HG03097 (cell line): ENCODE measurements at regions not wholly inside any gene's neighbourhood (a gene's known extent, or its start where the extent isn't known, plus 50 kb on each side); places are given as distances from the start of the nearest gene placed in this dataset.

ENCODE experiments used
- ATAC-seq: cut with Tn5 transposase; IDR thresholded peaks from one replicate; pipeline ENCODE4 v1.9.1; 2021; ENCODE audit not compliant: unreplicated experiment, low FRiP score

DNA sequence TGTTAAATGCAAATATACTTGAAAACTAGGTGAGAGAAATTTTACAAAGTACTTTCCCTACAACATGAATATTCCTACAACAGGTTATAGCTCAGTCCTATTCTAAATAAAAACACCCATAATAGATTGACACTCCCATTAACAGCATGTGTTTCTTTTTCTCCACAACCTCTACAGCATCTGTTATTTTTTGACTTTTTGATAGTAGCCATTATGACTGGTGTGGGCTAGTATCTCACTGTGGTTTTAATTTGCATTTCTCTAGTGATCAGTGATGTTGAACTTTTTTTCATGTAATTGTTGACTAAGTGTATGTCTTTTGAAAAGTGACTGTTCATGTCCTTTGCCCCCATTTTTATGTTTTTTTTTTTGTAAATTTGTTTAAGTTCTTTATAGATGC lies 1506.1 kb upstream of the CDH9 start:
- no peak for ATAC-seq

DNA sequence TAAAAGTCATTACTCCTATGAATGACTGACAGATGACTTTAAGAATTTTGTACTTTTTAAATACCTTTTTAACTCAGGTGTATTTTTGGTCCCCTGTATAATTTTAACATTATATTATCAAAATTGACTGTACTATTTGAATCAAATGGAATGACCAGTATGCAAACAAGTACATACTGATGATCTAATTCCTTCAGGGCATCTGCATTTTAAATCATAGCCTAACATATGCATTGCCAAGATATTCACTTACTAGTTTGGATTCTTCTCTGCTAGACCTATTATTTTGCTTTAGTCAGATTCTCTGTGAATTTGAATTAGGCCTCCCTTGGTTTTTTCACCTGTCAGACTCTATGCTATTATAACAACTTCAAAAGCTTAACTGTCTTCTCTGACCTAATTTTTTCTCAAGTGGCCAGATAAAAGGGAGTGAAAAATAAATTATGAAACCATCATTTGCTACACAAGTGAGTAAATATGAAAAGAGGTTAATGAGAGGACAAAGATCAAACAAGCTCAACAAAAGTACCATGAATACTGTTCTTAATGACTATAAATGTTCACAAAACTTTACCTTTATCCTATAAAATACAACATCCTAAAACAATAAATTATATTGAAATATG lies 1505.2 kb upstream of the CDH9 start:
- ATAC-seq = no peak

DNA sequence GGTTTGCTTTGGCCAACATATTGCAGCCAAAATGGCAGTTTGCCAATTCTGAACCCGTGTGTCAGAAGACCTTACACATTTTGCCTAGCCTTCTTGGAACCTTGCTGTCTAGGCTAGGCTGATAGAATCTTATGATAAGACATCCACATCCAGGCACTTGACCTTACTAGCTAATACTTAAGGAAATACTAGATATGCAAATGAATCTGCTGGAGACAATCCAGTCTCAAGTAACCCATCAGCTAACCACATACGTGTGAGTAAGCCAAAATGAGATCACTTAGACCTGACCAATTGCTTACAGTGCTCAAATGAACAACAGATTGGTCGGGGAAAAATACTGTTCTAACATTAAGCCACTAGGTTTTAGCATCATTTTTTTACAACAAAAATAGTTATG lies 1504.6 kb upstream of the CDH9 start:
- no peak for ATAC-seq

DNA sequence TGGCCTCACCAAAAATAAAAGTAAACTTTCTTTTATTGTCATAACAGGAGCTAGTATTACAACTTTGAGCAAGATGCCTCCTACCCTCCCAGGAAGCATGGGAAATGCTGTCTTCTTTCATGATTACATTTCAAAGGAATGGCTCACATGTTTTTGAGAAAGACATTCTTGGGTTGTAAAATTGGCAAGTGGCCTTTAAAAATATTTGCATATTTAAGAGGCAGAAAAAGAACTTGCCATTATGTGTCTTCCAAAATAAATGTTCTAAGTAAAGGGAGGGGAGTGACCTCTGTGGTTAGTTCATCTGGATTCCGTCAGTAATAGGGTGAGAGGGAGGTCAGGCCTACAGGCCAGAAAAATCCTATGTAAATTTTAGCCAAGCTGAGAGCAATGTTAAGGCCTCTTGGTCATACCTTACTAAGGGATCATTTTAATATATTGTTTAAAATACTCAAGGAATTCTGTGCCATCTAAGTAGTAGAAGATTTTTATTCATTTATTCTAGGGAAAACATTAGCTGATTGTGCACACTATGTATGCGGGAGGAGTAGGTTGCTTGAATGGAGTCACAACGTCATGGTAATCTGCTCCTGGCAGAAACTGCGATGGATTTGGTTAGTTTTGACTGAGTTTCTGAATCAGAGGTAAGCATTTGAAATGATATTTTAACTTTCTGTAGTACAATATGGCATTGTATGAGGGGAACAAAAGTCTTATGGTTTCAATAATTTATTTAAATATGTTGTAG lies 1485.7 kb upstream of the CDH9 start:
- no peak for ATAC-seq

DNA sequence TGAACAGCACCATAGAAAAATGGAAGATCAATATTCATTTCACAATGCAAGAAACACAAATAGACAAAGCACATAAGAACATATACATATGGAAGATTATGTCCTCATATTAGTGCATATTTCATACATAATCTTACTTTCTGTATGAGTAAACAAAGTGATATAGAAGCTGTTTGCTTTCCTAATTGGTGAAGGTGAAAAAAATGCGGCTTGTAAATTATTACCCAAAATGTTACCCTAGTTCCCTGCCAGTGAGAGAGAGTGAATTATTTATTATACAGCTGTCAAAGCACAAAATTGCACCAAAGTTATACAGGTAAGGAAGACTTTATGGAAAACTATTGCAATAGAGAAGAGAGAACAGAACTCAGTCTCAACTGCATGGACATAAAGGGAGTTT lies 1485.0 kb upstream of the CDH9 start:
- ATAC-seq = no peak

DNA sequence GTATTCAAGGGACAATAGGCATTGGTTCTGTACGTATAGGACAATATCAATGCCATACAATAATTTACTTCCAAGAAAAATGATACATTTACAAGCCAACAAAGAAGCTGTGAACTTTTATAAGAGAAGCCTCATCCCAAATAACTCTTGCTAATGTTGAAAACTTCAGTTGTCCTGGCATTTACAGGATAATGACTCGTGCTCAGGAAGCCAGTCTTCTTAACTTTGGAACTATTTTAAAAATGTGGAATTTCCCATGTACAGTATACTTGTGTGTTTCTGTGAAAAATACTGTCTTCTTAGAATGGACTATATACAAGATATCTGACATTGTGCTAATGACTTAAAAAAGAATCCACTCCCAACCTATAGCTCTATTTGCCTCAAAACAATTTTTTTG lies 1479.3 kb upstream of the CDH9 start:
- ATAC-seq = no peak

DNA sequence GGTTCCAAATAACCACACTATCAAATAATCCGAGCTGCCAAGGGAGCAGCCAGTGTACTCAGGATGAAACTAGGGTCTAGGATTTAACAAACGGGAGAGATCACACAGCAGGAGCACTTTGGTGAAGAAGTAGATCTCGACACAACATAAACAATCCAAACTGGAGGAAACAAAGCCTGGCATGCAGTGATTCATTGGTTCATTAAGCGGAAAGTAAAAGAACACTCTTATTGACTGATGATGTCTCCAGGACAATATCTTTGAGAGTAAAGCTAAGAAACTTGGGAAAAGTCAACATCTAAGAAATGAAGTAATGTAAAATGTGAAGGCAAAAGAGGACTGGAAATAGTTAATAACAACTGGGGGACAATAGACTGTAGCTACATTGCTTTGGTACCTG lies 1478.3 kb upstream of the CDH9 start:
- ATAC-seq = no peak

DNA sequence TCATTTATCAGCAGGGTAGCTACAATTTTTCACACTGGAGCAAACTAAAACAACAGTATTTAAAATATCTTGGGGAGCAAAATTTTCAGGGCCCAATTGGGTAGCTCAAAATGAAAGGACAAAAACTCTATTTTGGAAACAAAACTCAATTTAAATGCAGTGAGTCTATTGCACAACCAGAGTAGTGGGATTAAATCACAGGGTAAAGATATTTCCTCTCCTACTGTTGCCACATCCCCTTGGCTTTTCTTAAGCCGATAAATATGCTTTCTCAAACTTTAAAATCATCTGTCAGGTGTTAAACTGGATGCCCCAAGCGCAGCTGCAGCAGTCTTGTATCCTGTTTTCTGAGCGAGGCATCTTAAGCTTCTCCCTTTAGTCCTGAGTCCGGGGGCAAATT lies 1474.3 kb upstream of the CDH9 start:
- ATAC-seq = no peak

DNA sequence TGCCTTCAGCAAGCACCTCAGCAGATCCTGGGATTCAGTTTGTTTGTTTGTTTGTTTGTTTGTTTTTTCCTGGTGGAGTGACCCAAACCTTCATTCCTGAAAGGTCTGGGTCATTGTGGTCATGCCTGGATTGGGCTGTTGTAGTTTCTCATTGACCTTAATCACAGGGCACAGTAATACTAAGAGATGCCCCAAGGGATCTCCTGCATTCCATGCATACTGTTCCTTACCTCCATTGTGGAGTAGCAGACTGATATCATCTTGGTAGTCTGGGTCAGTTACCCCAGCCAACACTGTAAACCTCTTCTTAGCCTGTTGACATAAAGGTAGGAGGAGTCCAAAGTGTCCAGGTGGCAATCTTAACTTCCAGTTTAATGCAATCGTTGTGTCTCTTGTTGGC lies 1466.7 kb upstream of the CDH9 start:
- ATAC-seq = no peak

DNA sequence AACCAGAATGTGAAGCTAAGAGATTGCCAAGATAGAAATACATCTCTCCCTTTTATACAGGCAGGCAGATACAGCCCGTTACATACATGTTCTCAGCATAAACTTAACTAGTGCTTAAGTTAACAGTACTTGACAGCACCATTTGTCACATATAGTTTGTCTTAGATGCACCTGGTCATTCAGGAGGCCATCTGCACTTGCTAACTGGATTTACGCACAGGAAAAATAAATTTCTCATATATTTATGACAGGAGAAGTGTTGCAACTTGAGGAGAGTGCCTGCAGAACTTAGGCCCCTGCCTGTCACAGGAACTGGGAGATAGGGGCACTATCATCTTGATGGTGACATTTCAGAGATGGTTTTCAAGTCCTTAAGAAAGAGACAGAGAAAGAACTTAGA lies 1462.1 kb upstream of the CDH9 start:
- no peak for ATAC-seq

DNA sequence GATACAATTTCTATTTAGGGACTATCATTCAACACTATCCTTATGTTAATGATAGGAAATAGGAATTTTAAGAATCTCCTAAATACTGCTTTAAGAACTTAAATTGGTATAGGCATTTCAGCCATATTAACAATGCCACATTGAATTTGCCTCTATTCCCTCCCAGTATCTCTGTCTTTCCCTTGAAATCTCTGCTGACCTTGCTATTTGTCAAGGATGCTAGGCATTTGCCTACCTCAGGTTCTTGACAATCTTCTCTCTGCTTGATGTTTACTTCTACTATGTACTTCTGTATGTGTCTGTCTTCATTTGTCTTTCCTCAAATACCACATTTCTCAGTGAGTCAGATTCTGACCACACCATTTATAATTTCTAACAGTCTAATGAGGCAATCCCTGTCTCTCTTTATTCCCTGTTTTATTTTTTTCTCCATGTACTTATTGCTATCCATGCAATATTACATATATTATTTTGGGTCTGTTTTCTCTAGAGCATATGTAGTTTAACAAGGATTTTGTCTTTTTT lies 1461.4 kb upstream of the CDH9 start:
- no peak for ATAC-seq

DNA sequence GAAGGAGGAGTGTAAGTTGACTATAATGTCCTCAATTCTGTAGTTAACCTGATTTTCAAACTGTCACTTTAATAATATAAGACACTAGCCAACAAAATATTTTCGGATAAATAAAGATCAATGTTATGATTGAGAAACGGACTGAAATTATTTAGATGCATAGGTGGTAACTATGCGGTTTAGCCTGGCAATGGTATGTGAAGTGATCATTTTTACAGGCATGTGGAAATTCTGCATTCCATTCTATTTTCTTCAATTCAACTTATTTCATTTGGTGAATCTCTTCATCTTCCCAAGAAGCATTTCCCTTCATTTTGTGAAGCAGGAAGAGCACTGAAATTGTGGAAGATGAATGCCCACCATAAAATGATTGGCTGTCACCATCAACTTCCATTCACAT lies 1457.5 kb upstream of the CDH9 start:
- no peak for ATAC-seq

DNA sequence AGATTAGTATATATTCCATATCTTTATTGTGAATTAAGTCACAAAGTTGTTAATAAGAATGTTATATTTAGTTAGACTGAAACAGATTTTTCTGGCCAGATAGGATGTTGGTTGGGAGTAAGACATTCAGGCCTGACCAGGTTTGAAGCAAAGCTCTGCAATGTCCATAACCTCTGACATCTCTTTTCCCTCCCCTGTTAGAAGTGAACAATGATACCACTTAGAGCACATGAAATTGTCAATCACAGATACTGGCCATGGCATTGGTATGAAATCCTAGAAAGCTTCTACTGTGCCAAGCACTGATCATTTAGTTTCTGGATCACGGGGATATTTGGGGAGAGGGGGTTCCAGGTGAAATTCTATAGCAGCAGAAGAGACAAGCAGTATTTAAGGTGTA lies 1455.1 kb upstream of the CDH9 start:
- no peak for ATAC-seq

DNA sequence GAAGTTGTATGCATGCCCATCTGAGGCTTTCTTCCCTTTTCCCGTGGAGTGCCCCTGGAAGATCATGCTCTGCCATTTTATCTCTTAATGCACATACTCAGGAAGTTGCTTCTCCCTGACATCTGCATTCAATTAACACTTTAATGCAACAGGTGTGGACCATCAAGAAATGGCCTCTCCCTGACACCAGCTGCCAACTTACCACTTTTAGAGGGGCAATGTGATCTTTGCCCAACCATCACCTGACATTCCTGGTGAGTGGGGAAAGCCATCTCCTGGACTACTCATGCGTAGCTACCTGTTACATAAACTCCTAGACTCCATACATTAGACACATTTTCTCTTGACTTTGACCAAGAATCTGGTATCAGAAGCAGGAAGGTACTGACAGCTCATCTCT lies 1450.4 kb upstream of the CDH9 start:
- ATAC-seq = no peak

DNA sequence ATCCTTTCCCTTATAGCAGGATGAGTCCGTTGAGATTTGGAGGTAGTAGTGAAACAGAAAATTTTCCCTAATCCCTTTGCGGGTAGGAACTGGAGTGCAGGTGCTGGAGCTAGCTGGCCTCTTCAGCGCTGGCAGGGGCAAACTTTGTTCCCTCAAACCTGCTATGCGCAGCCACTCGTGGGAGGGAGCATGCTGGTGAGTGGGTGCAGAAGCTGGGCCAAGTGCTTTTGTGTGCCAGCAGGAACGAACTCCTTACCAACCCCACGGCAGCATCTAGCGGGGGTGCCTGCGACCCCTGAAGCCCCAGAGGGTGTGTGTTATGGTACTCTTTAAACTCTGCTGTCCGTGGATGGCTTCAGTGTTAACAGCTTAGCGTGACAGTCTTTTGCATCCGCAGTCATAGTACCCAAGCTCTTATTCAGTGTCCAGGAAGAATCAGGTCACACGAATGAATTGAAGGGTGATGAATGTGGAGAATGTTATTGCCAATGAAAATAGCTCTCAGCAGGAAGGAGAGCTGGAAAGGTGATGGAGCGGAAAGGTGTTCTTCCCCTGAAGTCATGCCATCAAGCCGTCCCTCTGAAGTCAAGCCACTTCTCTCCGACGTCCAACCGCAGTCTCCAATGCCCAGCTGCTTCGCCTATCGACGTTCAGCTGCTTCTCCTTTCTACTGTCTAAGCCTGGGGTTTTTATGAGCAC lies 1445.1 kb upstream of the CDH9 start:
- ATAC-seq = no peak

DNA sequence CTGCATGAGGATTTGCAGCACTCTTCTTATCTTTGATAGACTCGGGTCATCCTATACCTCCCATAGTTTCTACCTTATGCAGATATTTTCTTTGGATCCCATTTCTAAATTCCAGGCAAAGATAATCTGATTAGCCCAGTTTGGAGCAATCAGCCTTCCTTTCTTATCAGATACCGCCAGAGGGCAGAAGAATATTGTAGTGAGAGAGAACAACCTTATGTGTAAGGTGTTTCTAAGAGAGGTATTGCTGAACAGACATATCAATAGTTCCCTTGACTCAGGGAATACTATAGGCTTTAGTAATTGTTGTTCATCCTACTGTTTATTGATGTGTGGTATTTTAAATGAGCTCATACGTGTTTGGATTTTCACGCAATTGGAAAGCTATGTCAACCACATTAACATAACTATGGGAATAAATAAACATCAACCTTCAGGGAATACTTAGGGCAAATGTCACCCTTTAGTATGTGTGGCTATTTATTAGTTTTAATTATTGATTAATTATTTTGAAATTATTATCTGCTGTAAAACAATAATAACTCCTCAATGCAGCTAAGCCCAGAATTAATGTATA lies 1435.2 kb upstream of the CDH9 start:
- ATAC-seq = no peak

DNA sequence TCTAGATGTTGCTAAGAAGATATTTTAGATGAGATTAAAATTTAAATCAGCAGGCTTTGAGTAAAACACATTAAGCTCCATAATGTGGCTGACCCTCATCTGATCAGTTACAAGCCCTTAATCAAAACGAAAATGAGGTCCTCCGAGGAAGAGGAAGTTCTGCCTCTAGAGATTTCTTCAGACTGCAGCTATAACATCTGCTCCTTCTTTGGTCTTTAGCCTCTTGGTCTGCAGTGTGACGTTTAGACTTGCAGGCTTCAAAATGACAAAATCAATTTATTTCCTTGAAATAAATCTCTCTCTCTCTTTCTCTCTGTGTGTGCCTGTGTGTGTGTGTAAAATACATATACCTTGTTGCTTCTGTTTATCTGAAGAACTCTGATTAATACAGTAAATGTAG lies 1429.8 kb upstream of the CDH9 start:
- ATAC-seq = no peak

DNA sequence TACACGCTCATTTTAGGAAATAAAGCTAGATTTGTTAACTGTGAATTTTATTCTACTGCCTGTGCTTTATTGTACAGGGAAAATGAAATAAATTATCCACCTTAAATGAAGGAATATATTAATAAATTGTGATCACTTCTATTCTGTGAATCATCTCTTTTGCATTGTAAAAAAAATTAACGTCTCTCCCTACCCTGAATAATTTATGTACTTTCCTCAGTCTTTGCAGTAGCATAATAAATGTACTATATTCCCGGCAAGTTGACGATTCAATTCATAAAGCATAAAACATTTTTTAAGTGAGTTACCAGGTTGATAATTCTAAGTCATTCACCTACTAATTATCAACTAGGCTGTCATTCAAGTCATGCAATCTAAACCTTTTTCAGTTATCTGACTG lies 1425.3 kb upstream of the CDH9 start:
- no peak for ATAC-seq

DNA sequence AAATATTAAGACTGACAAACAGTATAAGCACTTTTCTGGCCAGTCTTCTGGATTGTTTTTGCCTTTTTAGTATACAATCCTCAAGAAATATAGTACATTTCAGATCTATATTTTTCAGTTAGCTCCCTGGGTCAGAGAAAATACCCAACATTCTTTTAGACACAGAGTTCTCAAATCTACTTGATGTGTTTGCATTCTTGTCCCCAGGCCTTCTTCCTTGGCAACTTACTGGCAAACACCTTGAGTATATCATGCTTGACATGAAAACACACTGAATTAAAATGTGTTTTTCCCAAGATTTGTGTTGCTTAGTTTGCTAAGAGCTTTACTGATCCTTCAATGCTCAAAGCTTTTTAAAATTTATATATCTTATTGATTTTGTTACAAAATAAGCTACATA lies 1413.1 kb upstream of the CDH9 start:
- ATAC-seq = no peak

DNA sequence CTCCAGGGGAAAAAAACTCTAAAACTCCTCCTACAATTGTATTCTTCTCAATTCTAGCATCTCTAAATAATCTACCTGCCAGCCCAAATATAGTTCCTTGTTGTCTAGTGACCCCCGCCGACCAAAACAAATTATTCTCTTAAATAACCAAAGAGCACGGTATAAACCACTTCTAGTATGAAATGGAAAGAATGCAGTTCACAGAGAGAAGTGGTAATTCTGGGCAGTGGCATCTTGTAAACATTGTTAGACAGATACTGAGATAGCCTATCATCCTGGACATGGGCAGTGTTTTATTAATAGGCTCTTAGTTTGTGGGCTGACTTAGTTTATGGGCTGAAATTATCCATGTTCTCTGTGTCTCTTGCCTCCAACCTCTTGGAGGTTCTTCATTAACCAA lies 1412.6 kb upstream of the CDH9 start:
- ATAC-seq = no peak

DNA sequence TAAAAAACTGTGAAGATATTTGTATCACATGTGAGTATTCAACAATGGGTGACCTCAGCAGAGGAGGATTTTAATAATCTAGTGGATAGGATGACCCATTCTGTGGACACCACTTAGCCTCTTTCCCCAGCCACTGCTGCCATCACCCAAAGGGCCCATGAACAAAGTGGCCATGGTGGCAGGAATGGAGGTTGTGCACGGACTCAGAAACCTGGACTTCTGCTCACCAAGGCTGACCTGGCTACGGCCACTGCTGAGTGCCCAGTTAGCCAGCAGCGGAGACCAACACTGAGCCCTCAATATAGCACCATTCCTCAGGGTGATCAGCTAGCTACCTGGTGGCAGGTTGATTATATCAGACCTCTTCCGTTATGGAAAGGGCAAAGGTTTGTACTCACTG lies 1410.4 kb upstream of the CDH9 start:
- no peak for ATAC-seq
